ENCODE measurements at regions not wholly inside any gene's neighbourhood (a gene's known extent, or its start where the extent isn't known, plus 50 kb on each side); places are given as distances from the start of the nearest gene placed in this dataset.
A peak's percentile ranks its signal among the peaks of the same experiment; 100 is the strongest.

DNA sequence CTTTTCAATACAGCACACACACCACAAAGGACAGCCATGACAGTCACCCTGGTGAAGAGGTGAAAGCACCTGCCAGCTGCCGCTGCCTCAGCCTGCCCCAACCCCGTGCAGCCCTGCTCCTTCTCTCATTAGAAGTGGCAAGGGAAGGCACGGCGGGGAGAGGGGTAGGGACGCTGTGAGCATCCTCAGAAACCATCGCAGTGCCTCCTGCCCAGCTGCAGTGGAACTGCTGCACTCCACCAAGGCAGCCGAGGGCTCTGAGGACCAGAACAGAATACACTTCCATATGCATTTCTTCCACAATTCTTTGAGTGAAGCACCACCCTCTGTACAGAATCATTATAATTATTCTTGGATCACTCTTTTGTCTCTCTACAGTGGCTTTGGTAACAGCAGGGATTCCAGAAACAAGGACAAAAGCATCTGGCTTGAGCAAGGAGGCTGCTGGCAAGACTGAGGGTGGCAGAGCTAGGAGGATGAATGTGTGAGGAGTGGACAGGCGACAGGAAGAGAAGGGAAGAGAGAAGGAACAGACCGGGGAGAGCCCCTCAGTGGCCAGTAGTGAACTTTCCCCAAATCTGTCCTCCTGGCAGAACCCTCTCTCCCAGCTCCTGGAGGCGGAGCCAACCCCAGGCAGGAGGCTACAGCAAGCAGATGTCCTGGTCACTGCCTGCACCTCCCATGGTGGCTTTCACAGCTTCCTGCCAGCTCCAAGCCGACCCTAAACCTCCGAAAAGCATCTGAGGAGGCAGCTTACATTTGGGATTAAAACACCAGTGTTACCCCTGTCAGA is 73.2 kb downstream of the MTNR1A start:
- Mint-ChIP-seq H3K27me3 (no peaks in the 10 kb centered on the region), H3K9me3 (no peaks in the 10 kb centered on the region), H3K27ac (no peak overlapping the region), H3K4me1 (no peaks in the 10 kb centered on the region), H3K4me3 (no peak overlapping the region), H3K36me3 (no peaks in the 10 kb centered on the region)
- no peak for ATAC-seq

- H3K27ac Mint-ChIP-seq: no peak overlapping the region
- no peak for ATAC-seq
Observed at GRCh38 chr4:186475202-186475601, 80.2 kb downstream of the MTNR1A start.

DNA sequence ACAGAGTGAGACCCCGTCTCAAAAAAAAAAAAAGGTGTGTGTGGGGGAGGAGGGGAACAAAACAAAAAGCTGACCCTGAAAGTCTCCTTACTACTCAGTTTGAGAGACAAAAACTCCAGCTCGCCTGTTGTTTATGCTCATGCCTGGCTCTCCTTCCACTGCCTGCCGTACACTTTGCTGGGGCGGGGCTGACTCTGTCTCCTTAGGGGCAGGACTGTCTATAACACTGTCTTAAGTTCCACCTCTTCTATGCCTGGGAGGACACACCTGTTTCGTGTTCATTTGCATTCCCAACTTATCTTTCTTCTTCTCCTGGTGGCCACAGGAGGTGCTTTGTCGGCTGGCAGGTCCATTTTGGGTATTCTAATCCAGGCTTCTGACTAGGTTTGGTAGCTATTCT is 81.4 kb downstream of the MTNR1A start:
- H3K27ac Mint-ChIP-seq: no peak overlapping the region
- ATAC-seq: no peak
- no peaks in the 10 kb centered on the region for H3K27me3 Mint-ChIP-seq
- no peaks in the 10 kb centered on the region for H3K4me1 Mint-ChIP-seq
- H3K36me3 Mint-ChIP-seq: no peaks in the 10 kb centered on the region
- peaks cover 9% of the 10 kb centered on the region for H3K9me3 Mint-ChIP-seq
- H3K4me3 Mint-ChIP-seq: no peak overlapping the region

More at GRCh38 chr4:186475202-186475601, 80.2 kb downstream of the MTNR1A start:
- no peaks in the 10 kb centered on the region for H3K36me3 Mint-ChIP-seq
- no peaks in the 10 kb centered on the region for H3K4me1 Mint-ChIP-seq
- peaks cover 9% of the 10 kb centered on the region for H3K9me3 Mint-ChIP-seq
- no peak overlapping the region for H3K4me3 Mint-ChIP-seq
- H3K27me3 Mint-ChIP-seq: no peaks in the 10 kb centered on the region

- Mint-ChIP-seq H3K27ac (no peak overlapping the region), H3K27me3 (no peaks in the 10 kb centered on the region), H3K4me3 (no peak overlapping the region), H3K9me3 (peaks cover 9% of the 10 kb centered on the region), H3K36me3 (no peaks in the 10 kb centered on the region), H3K4me1 (no peaks in the 10 kb centered on the region)
- ATAC-seq: no peak
Observed at GRCh38 chr4:186472948-186473347, 82.4 kb downstream of the MTNR1A start.

- Mint-ChIP-seq H3K9me3 (peaks cover 9% of the 10 kb centered on the region), H3K4me1 (no peaks in the 10 kb centered on the region), H3K4me3 (no peak overlapping the region), H3K27ac (no peak overlapping the region), H3K27me3 (no peaks in the 10 kb centered on the region), H3K36me3 (no peaks in the 10 kb centered on the region)
- no peak for ATAC-seq
Observed at GRCh38 chr4:186471441-186471840, 83.9 kb downstream of the MTNR1A start.

DNA sequence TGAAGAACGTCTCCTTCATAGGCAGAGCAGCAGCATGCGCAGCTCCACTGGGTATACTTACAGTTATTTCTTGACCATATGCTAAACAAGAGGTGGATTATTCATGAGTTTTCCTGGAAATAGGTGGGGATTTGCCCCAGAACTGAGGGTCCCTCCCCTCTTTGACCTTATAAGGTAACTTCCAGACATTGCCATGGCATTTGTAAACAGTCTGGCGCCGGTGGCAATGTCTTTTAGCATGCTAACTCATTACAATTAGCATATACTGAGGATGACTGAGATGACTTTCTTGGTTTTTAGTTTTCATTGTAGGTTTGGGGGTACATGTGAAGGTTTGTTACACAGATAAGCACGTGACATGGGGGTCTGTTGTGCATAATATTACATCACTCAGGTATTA is 97.3 kb downstream of the MTNR1A start:
- no peaks in the 10 kb centered on the region for H3K36me3 Mint-ChIP-seq
- no peak overlapping the region for H3K27ac Mint-ChIP-seq
- H3K4me3 Mint-ChIP-seq: no peak overlapping the region
- no peaks in the 10 kb centered on the region for H3K4me1 Mint-ChIP-seq
- H3K9me3 Mint-ChIP-seq: peaks cover 2% of the 10 kb centered on the region
- no peak for ATAC-seq
- no peaks in the 10 kb centered on the region for H3K27me3 Mint-ChIP-seq

- H3K4me1 Mint-ChIP-seq: no peaks in the 10 kb centered on the region
- ATAC-seq: no peak
- H3K27me3 Mint-ChIP-seq: no peaks in the 10 kb centered on the region
- peaks cover 6% of the 10 kb centered on the region for H3K36me3 Mint-ChIP-seq
- no peak overlapping the region for H3K27ac Mint-ChIP-seq
- H3K4me3 Mint-ChIP-seq: no peak overlapping the region
- peaks cover 20% of the 10 kb centered on the region for H3K9me3 Mint-ChIP-seq
Observed at GRCh38 chr4:186451982-186452381, 103.4 kb downstream of the MTNR1A start.

- peaks cover 6% of the 10 kb centered on the region for H3K36me3 Mint-ChIP-seq
- ATAC-seq: no peak
- H3K27ac Mint-ChIP-seq: no peak overlapping the region
- no peaks in the 10 kb centered on the region for H3K27me3 Mint-ChIP-seq
- peaks cover 22% of the 10 kb centered on the region for H3K9me3 Mint-ChIP-seq
- no peak overlapping the region for H3K4me3 Mint-ChIP-seq
- no peaks in the 10 kb centered on the region for H3K4me1 Mint-ChIP-seq
Observed at GRCh38 chr4:186449954-186450353, 105.4 kb downstream of the MTNR1A start.

DNA sequence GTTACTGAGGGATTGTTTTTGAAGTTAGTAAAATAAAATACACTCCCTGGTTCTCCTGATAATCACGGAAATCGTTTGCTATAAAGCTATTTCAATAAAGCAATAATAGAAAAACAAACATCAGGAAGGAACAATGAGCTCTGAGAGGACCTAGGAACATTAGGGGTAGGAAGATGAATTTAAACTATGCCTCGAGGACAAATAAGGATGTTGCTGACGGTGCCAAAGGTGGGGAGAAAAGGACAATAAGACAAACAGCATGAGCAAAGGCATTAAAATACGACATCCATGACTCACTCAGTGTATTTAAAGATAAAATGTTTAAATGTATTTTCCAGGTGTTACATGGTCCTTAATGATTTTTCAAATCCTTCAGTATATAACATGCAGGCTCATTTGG is 110.3 kb downstream of the MTNR1A start:
- Mint-ChIP-seq H3K27ac (no peak overlapping the region), H3K36me3 (no peaks in the 10 kb centered on the region), H3K4me3 (no peak overlapping the region), H3K4me1 (no peaks in the 10 kb centered on the region), H3K27me3 (no peaks in the 10 kb centered on the region), H3K9me3 (peaks cover 8% of the 10 kb centered on the region)
- ATAC-seq: no peak

DNA sequence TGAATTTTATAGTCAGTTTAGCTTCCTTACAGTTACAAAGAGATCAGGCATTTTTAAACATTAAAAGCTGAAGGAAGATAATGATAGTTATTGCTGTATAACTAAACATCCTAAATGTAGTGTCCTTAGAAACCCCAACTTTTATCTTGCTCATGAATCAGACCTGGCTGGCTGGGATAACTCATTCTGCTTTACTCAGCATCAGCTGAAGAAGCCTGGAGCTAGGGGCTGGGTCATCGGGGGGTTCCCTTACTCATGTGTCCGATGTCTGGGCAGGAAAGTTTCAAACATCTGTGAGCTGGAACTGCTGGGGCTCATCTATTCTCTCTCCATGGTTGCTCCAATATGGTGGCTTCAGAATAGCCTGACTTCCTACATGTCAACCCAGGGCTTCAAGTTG is 113.9 kb downstream of the MTNR1A start:
- ATAC-seq: no peak
- Mint-ChIP-seq H3K4me1 (no peaks in the 10 kb centered on the region), H3K36me3 (no peaks in the 10 kb centered on the region), H3K4me3 (no peak overlapping the region), H3K27ac (no peak overlapping the region), H3K27me3 (no peaks in the 10 kb centered on the region), H3K9me3 (peaks cover 9% of the 10 kb centered on the region)

GRCh38 chr4:186428481-186428880 is 126.9 kb downstream of the MTNR1A start:
- H3K27ac Mint-ChIP-seq: no peak overlapping the region
- no peak overlapping the region for H3K4me3 Mint-ChIP-seq
- H3K27me3 Mint-ChIP-seq: no peaks in the 10 kb centered on the region
- H3K4me1 Mint-ChIP-seq: no peaks in the 10 kb centered on the region
- no peaks in the 10 kb centered on the region for H3K9me3 Mint-ChIP-seq
- ATAC-seq: no peak
- no peaks in the 10 kb centered on the region for H3K36me3 Mint-ChIP-seq

DNA sequence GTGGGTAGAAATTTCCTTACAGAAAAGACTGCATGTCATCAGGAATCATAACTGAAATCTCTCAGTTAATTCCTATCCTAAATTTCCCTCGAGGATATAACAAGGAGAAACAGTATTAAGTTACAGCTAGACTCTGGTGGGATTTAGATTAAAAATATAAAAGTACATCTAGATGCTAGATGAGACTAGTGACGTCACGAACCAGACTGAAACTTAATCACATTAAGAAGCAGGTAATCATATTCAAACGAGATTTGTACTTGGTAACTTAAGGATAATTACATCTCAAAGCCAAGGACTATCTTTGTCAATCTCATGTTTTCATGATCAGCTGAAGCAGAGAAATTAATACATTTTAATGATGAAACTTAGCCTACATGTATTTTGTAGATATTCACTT is 130.6 kb downstream of the MTNR1A start:
- H3K4me1 Mint-ChIP-seq: no peaks in the 10 kb centered on the region
- H3K27ac Mint-ChIP-seq: no peak overlapping the region
- no peaks in the 10 kb centered on the region for H3K36me3 Mint-ChIP-seq
- H3K27me3 Mint-ChIP-seq: no peaks in the 10 kb centered on the region
- no peak for ATAC-seq
- no peak overlapping the region for H3K4me3 Mint-ChIP-seq
- H3K9me3 Mint-ChIP-seq: no peaks in the 10 kb centered on the region

- Mint-ChIP-seq H3K36me3 (no peaks in the 10 kb centered on the region), H3K9me3 (no peaks in the 10 kb centered on the region), H3K27ac (no peak overlapping the region), H3K4me3 (no peak overlapping the region), H3K4me1 (no peaks in the 10 kb centered on the region), H3K27me3 (no peaks in the 10 kb centered on the region)
- no peak for ATAC-seq
Observed at GRCh38 chr4:186422296-186422695, 133.1 kb downstream of the MTNR1A start.

DNA sequence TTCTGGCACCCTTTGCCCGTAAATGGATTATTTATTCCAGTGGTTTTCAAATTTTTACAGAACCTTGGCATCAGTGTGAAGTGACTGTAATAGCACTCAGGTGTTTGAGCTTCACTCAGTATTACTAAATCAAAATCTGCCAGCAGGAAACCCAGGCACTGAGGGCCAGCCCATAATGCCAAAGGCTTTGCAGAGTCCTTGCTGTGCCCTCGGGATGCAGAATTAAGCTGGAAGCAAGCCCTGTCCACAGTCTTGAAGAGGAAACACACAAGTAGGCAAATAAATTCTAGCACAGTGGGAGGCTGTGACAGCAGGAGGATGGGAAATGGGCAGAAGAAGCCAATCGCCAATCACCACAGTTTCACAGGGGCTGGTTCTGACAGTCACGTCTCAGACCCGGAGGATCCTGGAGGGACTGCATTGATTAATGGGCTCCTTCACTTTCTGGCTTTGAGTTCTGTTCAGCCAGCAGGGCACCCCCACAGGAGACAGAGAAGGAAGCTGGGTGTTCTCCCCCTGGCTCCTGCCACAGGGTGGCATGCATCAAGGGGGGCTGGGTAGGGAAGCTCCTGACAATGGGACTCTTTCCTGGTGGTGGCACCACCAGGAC is 138.8 kb downstream of the MTNR1A start:
- Mint-ChIP-seq H3K27me3 (no peaks in the 10 kb centered on the region), H3K36me3 (no peaks in the 10 kb centered on the region), H3K4me3 (no peak overlapping the region), H3K4me1 (no peaks in the 10 kb centered on the region), H3K9me3 (no peaks in the 10 kb centered on the region), H3K27ac (no peak overlapping the region)
- ATAC-seq: peak; percentile 41

- no peaks in the 10 kb centered on the region for H3K9me3 Mint-ChIP-seq
- H3K27me3 Mint-ChIP-seq: no peaks in the 10 kb centered on the region
- no peaks in the 10 kb centered on the region for H3K36me3 Mint-ChIP-seq
- no peak overlapping the region for H3K4me3 Mint-ChIP-seq
- no peaks in the 10 kb centered on the region for H3K4me1 Mint-ChIP-seq
- no peak overlapping the region for H3K27ac Mint-ChIP-seq
- ATAC-seq: no peak
Observed at GRCh38 chr4:186414390-186414789, 141.0 kb downstream of the MTNR1A start.

- Mint-ChIP-seq H3K9me3 (peaks cover 7% of the 10 kb centered on the region), H3K27me3 (no peaks in the 10 kb centered on the region), H3K27ac (no peak overlapping the region), H3K4me3 (no peak overlapping the region), H3K36me3 (no peaks in the 10 kb centered on the region), H3K4me1 (no peaks in the 10 kb centered on the region)
- peak; percentile 24 for ATAC-seq
Observed at GRCh38 chr4:186405957-186406356, 140.0 kb downstream of the F11 start.
